ENCODE measurements at regions not wholly inside any gene's neighbourhood (a gene's known extent, or its start where the extent isn't known, plus 50 kb on each side); places are given as distances from the start of the nearest gene placed in this dataset.

- Mint-ChIP-seq H3K27me3 (ENCODE audit: unreplicated experiment) (no peaks in the 10 kb centered on the region), H3K27ac (ENCODE audit: unreplicated experiment) (no peak overlapping the region), H3K4me3 (ENCODE audit: unreplicated experiment) (no peak overlapping the region), H3K36me3 (ENCODE audit: low read depth, unreplicated experiment) (no peaks in the 10 kb centered on the region), H3K9me3 (ENCODE audit: unreplicated experiment) (no peaks in the 10 kb centered on the region), H3K4me1 (ENCODE audit: unreplicated experiment) (no peaks in the 10 kb centered on the region)
- no peak for DNase-seq (ENCODE audit: low spot score)
- TF ChIP-seq CTCF (IDR thresholded peaks at IDR 0.05; ENCODE audit: unreplicated experiment): no peak
These were observed 63.1 kb upstream of the STK38L start for GRCh38 chr12:27180906-27181505.

- H3K27me3 Mint-ChIP-seq (ENCODE audit: unreplicated experiment): peaks cover 1% of the 10 kb centered on the region
- no peak for TF ChIP-seq CTCF (IDR thresholded peaks at IDR 0.05; ENCODE audit: unreplicated experiment)
- H3K4me3 Mint-ChIP-seq (ENCODE audit: unreplicated experiment): no peak overlapping the region
- no peak overlapping the region for H3K27ac Mint-ChIP-seq (ENCODE audit: unreplicated experiment)
- no peaks in the 10 kb centered on the region for H3K9me3 Mint-ChIP-seq (ENCODE audit: unreplicated experiment)
- no peak for DNase-seq (ENCODE audit: low spot score)
- H3K36me3 Mint-ChIP-seq (ENCODE audit: low read depth, unreplicated experiment): no peaks in the 10 kb centered on the region
- no peaks in the 10 kb centered on the region for H3K4me1 Mint-ChIP-seq (ENCODE audit: unreplicated experiment)
These were observed 60.7 kb upstream of the STK38L start for GRCh38 chr12:27183342-27183741.

- H3K27ac Mint-ChIP-seq (ENCODE audit: unreplicated experiment): no peak overlapping the region
- DNase-seq (ENCODE audit: low spot score): no peak
- no peak overlapping the region for H3K4me3 Mint-ChIP-seq (ENCODE audit: unreplicated experiment)
These were observed 58.7 kb upstream of the STK38L start for GRCh38 chr12:27185234-27186021.

GRCh38 chr12:27186022-27186839 lies 57.9 kb upstream of the STK38L start:
- Mint-ChIP-seq H3K4me3 (ENCODE audit: unreplicated experiment) (no peak overlapping the region), H3K27me3 (ENCODE audit: unreplicated experiment) (peaks cover 1% of the 10 kb centered on the region), H3K4me1 (ENCODE audit: unreplicated experiment) (no peaks in the 10 kb centered on the region), H3K9me3 (ENCODE audit: unreplicated experiment) (no peaks in the 10 kb centered on the region), H3K36me3 (ENCODE audit: low read depth, unreplicated experiment) (no peaks in the 10 kb centered on the region), H3K27ac (ENCODE audit: unreplicated experiment) (no peak overlapping the region)
- DNase-seq (ENCODE audit: low spot score): no peak
- no peak for TF ChIP-seq CTCF (IDR thresholded peaks at IDR 0.05; ENCODE audit: unreplicated experiment)

More at GRCh38 chr12:27185234-27186021, 58.7 kb upstream of the STK38L start:
- no peaks in the 10 kb centered on the region for H3K4me1 Mint-ChIP-seq (ENCODE audit: unreplicated experiment)
- no peaks in the 10 kb centered on the region for H3K9me3 Mint-ChIP-seq (ENCODE audit: unreplicated experiment)
- no peaks in the 10 kb centered on the region for H3K36me3 Mint-ChIP-seq (ENCODE audit: low read depth, unreplicated experiment)
- H3K27me3 Mint-ChIP-seq (ENCODE audit: unreplicated experiment): peaks cover 1% of the 10 kb centered on the region
- TF ChIP-seq CTCF (IDR thresholded peaks at IDR 0.05; ENCODE audit: unreplicated experiment): no peak

All from endothelial cell (in vitro differentiated cells).